AG09319 (cell line): ENCODE measurements at regions not wholly inside any gene's neighbourhood (a gene's known extent, or its start where the extent isn't known, plus 50 kb on each side); places are given as distances from the start of the nearest gene placed in this dataset.

Experiments used
- DNase-seq: peaks from one replicate; pipeline ENCODE4 v3.0.0-alpha.2; 2010; ENCODE audit warnings: low read depth; ENCODE audit errors: extremely low read depth
- TF ChIP-seq, protein P1 (sequence below): IDR thresholded peaks from 2 replicates; pipeline ENCODE4 v1.5.1; 2011; ENCODE audit warnings: low read depth, mild to moderate bottlenecking, inconsistent platforms, low read length, moderate library complexity

- TF ChIP-seq, protein P1, sequence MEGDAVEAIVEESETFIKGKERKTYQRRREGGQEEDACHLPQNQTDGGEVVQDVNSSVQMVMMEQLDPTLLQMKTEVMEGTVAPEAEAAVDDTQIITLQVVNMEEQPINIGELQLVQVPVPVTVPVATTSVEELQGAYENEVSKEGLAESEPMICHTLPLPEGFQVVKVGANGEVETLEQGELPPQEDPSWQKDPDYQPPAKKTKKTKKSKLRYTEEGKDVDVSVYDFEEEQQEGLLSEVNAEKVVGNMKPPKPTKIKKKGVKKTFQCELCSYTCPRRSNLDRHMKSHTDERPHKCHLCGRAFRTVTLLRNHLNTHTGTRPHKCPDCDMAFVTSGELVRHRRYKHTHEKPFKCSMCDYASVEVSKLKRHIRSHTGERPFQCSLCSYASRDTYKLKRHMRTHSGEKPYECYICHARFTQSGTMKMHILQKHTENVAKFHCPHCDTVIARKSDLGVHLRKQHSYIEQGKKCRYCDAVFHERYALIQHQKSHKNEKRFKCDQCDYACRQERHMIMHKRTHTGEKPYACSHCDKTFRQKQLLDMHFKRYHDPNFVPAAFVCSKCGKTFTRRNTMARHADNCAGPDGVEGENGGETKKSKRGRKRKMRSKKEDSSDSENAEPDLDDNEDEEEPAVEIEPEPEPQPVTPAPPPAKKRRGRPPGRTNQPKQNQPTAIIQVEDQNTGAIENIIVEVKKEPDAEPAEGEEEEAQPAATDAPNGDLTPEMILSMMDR: no peak
- DNase-seq: no peak
Observed at GRCh38 chr7:25543210-25543609, 314.9 kb upstream of the NPVF start.

DNA sequence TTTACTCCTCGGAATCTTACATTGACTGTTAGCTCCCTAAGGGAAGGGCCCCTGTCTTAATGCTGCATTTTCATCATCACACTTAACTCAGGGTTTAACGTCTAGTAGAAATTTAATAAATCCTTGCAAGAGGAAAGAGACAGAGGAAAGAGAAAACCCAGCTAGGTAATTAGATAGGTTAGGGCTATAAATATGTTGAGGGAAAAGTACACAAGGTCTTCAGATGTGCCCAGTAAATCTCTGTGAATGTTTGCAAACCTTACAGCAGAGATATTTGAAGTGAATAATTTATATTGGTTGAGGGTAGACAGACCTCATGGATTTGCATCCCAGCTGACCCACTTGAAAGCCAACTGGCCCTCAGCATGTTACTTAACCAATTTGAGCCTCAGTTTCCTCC, 315.5 kb upstream of the NPVF start:
- no peak for DNase-seq

DNA sequence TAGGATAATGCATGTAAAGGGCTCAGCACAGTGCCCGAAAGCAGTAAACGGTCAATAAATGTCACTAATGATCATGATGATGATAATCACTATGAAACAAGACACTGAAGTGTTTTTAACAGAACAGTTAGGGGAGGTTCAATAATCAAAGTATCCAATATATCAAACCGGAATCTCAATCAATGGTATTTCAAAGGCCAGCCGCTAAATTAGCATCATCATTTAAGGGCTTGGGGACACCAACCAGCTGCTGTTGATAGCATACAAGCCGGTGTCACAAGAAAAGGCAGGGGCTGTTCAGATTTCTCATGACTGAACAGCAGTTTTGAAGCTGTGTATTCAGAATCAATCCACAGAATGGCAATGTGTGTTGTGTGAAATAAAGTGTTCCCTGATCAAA, 316.0 kb upstream of the NPVF start:
- TF ChIP-seq, protein P1: no peak
- DNase-seq: no peak

More for the DNA sequence above, 315.5 kb upstream of the NPVF start:
- TF ChIP-seq, protein P1: no peak

DNA sequence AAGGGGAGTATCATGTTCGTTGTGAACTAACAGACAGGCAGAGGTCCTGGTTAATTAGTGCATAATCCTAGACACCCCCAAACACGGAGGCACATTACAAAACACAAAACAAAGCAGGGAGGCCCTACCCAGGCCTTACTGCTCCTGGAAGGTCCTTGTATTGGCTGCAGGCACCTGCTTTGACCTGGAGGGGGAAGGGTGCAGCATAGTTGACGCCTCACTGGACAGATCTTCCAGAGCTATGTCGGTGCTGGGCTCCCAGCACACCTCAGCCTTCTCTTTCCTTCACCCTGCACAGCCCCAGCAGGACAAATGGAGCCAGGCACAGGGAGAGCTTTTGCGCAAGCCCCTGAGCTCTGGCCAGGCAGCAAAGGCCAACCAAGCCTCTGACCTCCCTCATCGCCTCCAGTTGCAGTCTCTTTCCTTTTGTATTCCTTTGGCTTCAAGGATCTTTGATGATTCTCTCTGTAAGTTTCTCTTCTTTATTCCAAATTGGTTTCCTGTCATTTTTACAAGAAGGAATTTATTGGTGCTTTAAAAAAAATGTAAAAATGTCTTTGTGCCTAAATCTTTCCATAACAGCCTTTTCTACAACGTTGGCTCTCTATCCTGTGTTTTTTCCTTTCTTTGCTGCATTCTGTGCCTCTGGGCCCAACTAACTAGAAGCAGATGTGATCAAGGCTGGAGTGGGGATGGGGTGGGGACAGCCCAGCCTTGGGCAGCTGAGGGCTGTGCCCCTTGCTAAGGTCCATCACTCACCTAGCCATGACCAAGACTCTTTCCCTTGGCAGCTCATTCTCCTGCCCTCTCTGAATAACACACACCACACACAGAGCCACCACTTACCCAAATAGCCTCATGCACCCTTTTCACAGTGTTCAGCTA, 317.1 kb upstream of the NPVF start:
- no peak for DNase-seq
- TF ChIP-seq, protein P1: no peak

DNA sequence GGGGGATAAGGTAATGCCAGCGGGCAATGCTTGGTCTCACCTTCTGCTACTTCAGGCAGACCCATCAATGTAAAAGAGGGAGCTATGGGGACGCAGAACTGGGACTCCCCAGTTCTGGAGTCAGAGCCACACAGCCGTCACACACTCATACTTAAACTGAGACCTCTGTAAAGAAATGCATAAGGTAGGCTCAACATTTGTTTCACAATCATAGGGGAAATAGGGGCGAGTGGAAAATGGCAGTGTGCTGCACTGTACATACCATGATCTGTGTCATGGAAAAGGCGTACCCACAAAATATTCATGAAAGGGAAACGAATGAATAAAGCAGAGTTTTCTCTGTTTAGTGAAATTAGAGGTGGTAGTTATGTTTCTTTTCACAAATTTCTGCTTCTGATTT, 318.0 kb upstream of the NPVF start:
- TF ChIP-seq, protein P1: no peak
- DNase-seq: no peak

DNA sequence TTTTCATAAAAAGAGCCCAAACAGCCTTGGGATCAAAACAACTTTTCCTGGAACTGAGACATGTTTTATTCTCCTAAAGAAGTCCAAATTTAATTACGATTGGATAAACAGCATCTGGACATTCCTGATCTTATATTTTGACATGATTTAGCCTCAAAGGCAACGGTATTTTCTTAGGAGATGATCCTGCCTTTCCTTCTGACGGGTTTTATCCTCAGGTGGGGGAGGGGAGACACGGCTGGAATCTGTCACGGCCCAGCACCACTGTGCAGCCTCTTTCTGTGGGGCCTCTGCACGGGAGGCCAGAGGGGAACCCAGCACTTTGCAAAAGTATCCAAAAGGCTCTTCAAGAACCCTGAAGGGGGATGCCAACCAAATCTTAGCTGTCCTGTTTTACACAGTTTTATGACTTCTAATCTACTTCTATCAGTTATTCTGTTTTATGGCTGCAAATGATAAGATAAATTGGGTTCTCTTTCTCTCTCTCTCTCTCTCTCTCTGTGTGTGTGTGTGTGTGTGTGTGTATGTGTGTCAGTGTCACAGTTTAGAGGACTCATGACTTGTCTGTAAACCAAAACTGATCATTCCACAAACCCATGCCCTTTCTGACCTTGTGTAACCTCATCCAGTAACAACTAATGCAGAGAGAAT, 321.1 kb upstream of the NPVF start:
- TF ChIP-seq, protein P1: no peak
- no peak for DNase-seq

DNA sequence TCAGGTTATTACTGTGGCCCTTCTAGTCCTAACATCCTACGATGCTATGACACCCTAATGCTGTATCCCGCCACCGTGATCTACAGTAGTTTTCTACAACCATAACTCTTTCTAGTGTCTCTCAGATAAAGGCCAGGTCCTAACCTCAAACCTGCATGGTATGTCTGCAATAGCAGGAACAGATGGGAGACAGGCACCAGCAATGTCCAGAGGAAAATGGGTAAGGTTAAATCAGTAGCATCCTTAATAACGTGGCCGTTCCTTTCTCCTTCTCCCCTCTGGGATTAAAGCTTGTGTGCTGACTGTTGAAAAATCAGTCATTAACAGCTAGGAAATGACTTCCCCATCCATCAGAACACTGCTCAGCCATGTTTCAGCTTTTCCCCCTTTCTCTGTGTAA, 321.9 kb upstream of the NPVF start:
- TF ChIP-seq, protein P1: no peak
- no peak for DNase-seq
